Esophagus squamous epithelium (tissue), 5 donors: ENCODE measurements at regions not wholly inside any gene's neighbourhood (a gene's known extent, or its start where the extent isn't known, plus 50 kb on each side); places are given as distances from the start of the nearest gene placed in this dataset.

ENCODE experiments used
- DNase-seq: peaks from one replicate; lab custom pipeline; 2025; lab: John Stamatoyannopoulos, UW
- H3K27ac ChIP-seq, 4 donors: fragments of 200-600 bp; sonication (generic); one replicate each; pipeline ENCODE4 v1.5.1; 2016 to 2019; ENCODE audit warnings: mild to moderate bottlenecking in 1 of 4
- H3K27me3 ChIP-seq, 4 donors: fragments of 200-600 bp; sonication (generic); 1 replicate in 3 of 4; 2 replicates in 1 of 4; pipeline versions ENCODE4 v1.5.1 to v1.6.0; 2017 to 2021; ENCODE audit warnings: antibody characterized with exemption in 1 of 4
- H3K36me3 ChIP-seq, 3 donors: fragments of 200-600 bp; sonication (generic); one replicate each; pipeline ENCODE4 v1.5.1; 2016 to 2019
- H3K4me1 ChIP-seq, 3 donors: fragments of 200-600 bp; sonication (generic); one replicate each; pipeline ENCODE4 v1.5.1; 2017 to 2019
- H3K4me3 ChIP-seq, 4 donors: fragments of 200-600 bp; sonication (generic); 1 replicate in 3 of 4; 2 replicates in 1 of 4; pipeline ENCODE4 v1.5.1; 2016 to 2019; ENCODE audit warnings: mild to moderate bottlenecking in 2 of 4, moderate library complexity in 1 of 4
- H3K9me3 ChIP-seq, 3 donors: fragments of 200-600 bp; sonication (generic); one replicate each; pipeline ENCODE4 v1.5.1; 2016 to 2019
- CTCF ChIP-seq, 6 experiments: fragments of 450-650 bp in 4 of 6; fragments of 200-600 bp in 2 of 6; sonication (generic) in 2 of 6; IDR thresholded peaks; one replicate each; pipeline ENCODE4 v1.5.1; 2016 to 2019; ENCODE audit warnings: antibody characterized with exemption in 6 of 6, mild to moderate bottlenecking in 4 of 6, moderate library complexity in 4 of 6
- POLR2A ChIP-seq, 4 donors: fragments of 450-650 bp; IDR thresholded peaks; one replicate each; pipeline ENCODE4 v1.6.1; 2017; ENCODE audit warnings: antibody characterized with exemption in 4 of 4, mild to moderate bottlenecking in 4 of 4, moderate library complexity in 3 of 4
- WGBS, 2 donors: methylation state at CpG; one replicate each; pipeline ENCODE4 v1.1.5; 2018; 5-methylcytosine and 5-hydroxymethylcytosine counted together
- intact Hi-C: fragments of 100-400 bp; cut with DNase I; formaldehyde crosslinking; loops from one replicate; pipeline ENCODE4 v1.15.0; 2022
- donor health status: DM: yes; HTN: yes; CAD: no.

GRCh38 chr5:167845952-167846351 is 445.5 kb upstream of the WWC1 start:
- H3K9me3 ChIP-seq: no peaks in the 10 kb centered on the region
- no peaks in the 10 kb centered on the region for H3K36me3 ChIP-seq
- H3K4me3 ChIP-seq: no peak overlapping the region
- H3K27me3 ChIP-seq: no peaks in the 10 kb centered on the region
- 54 to 58% methylated on average over 2 of the region's 2 CpGs for WGBS, 2 donors
- no peak overlapping the region for H3K27ac ChIP-seq
- TF ChIP-seq POLR2A (IDR thresholded peaks at IDR 0.05) (no peak), CTCF (IDR thresholded peaks at IDR 0.05) (no peak)
- no peaks in the 10 kb centered on the region for H3K4me1 ChIP-seq
- intact Hi-C loops: no loop called here
- DNase-seq: no peak

- Histone ChIP-seq H3K4me3 (no peak overlapping the region), H3K4me1 (no peaks in the 10 kb centered on the region), H3K27ac (no peak overlapping the region), H3K36me3 (no peaks in the 10 kb centered on the region), H3K9me3 (no peaks in the 10 kb centered on the region), H3K27me3 (no peaks in the 10 kb centered on the region)
- intact Hi-C loops: no loop called here
- DNase-seq: no peak
- TF ChIP-seq POLR2A (IDR thresholded peaks at IDR 0.05) (no peak), CTCF (IDR thresholded peaks at IDR 0.05) (no peak)
- 63 to 93% methylated on average over 4 of the region's 4 CpGs for WGBS, 2 donors
Measured at GRCh38 chr5:167849874-167850273, 441.6 kb upstream of the WWC1 start.

- DNase-seq: no peak
Measured at GRCh38 chr5:167850911-167851310, 440.5 kb upstream of the WWC1 start.

GRCh38 chr5:167851416-167851815 is 440.0 kb upstream of the WWC1 start:
- Histone ChIP-seq H3K36me3 (no peaks in the 10 kb centered on the region), H3K27ac (no peak overlapping the region), H3K4me1 (no peaks in the 10 kb centered on the region), H3K4me3 (no peak overlapping the region), H3K27me3 (no peaks in the 10 kb centered on the region), H3K9me3 (no peaks in the 10 kb centered on the region)
- DNase-seq: no peak
- WGBS, 2 donors: 75 to 77% methylated on average over 5 of the region's 5 CpGs
- intact Hi-C loops: no loop called here
- TF ChIP-seq POLR2A (IDR thresholded peaks at IDR 0.05) (no peak), CTCF (IDR thresholded peaks at IDR 0.05) (no peak)

More at GRCh38 chr5:167850911-167851310, 440.5 kb upstream of the WWC1 start:
- intact Hi-C loops: no loop called here
- H3K27ac ChIP-seq: no peak overlapping the region
- no peaks in the 10 kb centered on the region for H3K9me3 ChIP-seq
- no peaks in the 10 kb centered on the region for H3K36me3 ChIP-seq
- no peaks in the 10 kb centered on the region for H3K27me3 ChIP-seq
- TF ChIP-seq CTCF (IDR thresholded peaks at IDR 0.05) (no peak), POLR2A (IDR thresholded peaks at IDR 0.05) (no peak)
- H3K4me3 ChIP-seq: no peak overlapping the region
- H3K4me1 ChIP-seq: no peaks in the 10 kb centered on the region
- WGBS, 2 donors: 60% methylated on average over 2 of the region's 2 CpGs

- intact Hi-C loops: no loop called here
Measured at GRCh38 chr5:167852515-167852914, 438.9 kb upstream of the WWC1 start.

More at GRCh38 chr5:167852515-167852914, 438.9 kb upstream of the WWC1 start:
- H3K36me3 ChIP-seq: no peaks in the 10 kb centered on the region
- no peak for TF ChIP-seq CTCF (IDR thresholded peaks at IDR 0.05)
- TF ChIP-seq POLR2A (IDR thresholded peaks at IDR 0.05): no peak
- no peak overlapping the region for H3K27ac ChIP-seq
- H3K27me3 ChIP-seq: no peaks in the 10 kb centered on the region
- WGBS, 2 donors: 84 to 91% methylated on average over 5 of the region's 5 CpGs
- no peaks in the 10 kb centered on the region for H3K4me1 ChIP-seq
- no peak for DNase-seq
- no peaks in the 10 kb centered on the region for H3K9me3 ChIP-seq
- H3K4me3 ChIP-seq: no peak overlapping the region
